ENCODE measurements at regions not wholly inside any gene's neighbourhood (a gene's known extent, or its start where the extent isn't known, plus 50 kb on each side); places are given as distances from the start of the nearest gene placed in this dataset.
A peak's percentile ranks its signal among the peaks of the same experiment; 100 is the strongest.

DNA sequence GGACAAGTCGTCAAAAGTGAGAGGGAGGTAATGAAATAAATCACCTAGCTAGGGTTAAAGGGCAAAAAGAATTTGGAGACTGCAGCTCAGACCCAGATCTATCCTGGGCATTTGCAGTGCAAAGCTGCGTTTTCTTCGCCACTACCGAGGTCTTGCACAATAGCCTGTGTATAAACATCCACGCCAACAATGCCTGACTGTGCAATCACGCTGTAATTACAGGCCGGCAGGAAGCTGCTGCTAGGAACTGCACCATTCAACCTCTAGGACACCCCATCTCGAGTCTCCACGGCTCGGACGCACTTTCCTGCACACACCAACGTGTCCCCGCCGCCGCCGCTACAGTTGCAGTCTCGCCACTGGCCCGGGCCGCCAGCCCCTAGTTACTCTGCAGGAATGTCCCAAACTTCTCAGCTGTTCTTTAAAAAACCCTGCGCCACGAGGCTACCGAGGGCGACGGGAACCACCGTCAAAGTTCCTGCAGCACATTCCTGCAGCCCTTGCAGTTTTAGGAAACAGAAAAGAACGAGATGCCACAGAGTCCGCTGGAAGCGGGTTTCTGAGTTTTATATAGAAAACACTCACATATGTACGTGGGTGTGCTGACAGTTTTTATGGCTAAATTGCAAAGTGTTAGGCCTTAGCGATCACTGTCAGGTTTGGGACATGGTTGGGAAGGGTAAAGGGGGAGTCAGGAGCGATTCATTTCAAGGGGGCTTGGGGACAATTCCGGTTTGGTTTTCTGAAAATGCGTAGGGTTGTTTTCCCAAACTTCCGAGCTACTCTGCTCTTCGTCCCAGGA is 65.6 kb upstream of the PTGR2 start:
- peak; percentile 89 for DNase-seq (ENCODE audit: extremely low read depth, low read depth)
- TF ChIP-seq, protein P1, sequence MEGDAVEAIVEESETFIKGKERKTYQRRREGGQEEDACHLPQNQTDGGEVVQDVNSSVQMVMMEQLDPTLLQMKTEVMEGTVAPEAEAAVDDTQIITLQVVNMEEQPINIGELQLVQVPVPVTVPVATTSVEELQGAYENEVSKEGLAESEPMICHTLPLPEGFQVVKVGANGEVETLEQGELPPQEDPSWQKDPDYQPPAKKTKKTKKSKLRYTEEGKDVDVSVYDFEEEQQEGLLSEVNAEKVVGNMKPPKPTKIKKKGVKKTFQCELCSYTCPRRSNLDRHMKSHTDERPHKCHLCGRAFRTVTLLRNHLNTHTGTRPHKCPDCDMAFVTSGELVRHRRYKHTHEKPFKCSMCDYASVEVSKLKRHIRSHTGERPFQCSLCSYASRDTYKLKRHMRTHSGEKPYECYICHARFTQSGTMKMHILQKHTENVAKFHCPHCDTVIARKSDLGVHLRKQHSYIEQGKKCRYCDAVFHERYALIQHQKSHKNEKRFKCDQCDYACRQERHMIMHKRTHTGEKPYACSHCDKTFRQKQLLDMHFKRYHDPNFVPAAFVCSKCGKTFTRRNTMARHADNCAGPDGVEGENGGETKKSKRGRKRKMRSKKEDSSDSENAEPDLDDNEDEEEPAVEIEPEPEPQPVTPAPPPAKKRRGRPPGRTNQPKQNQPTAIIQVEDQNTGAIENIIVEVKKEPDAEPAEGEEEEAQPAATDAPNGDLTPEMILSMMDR (IDR thresholded peaks at IDR 0.05; ENCODE audit: low read depth, low read length), result peak; percentile 16

DNA sequence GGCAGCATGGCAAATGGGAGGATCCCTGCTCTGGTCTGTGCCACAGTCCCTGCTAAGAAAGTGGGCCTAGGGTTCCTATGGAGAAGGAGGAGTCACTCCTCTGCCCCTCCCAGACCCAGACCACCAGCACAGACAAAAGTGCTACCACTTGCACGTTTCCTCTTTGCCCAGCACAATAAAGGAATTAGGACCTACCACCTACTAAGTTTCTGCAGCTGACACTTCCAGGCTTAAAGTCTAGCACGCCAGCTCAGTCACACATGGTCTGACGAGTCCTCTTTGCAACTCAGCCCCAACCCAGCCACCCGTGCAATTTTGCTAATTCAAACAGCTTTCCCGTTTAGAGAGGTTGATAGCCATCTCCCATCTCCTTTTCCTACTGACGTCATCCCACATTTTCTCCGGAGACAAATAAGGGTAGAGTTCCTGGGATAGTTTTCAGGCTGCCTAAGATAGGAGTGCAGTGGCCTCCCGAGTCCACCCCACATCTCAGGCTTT is 66.2 kb upstream of the PTGR2 start:
- peak; percentile 60 for DNase-seq (ENCODE audit: extremely low read depth, low read depth)
- TF ChIP-seq, protein P1 (IDR thresholded peaks at IDR 0.05; ENCODE audit: low read depth, low read length), result no peak

DNA sequence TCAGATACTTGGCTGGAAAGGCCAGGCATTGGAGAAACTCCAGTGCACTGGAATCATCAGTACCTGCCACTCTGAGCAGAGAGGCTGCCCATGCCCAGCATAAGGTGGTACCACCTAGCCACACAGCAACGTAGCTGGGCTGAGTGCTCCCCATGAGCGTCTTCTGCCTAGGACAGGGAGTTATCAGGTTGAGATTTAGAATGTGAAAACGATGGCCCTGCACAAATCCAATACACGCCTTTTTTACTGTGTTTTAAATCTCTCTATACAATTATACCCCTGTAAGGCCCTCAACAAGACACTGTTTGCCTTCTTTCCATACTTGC is 66.7 kb upstream of the PTGR2 start:
- no peak for DNase-seq (ENCODE audit: extremely low read depth, low read depth)
- TF ChIP-seq, protein P1 (IDR thresholded peaks at IDR 0.05; ENCODE audit: low read depth, low read length), result no peak

DNA sequence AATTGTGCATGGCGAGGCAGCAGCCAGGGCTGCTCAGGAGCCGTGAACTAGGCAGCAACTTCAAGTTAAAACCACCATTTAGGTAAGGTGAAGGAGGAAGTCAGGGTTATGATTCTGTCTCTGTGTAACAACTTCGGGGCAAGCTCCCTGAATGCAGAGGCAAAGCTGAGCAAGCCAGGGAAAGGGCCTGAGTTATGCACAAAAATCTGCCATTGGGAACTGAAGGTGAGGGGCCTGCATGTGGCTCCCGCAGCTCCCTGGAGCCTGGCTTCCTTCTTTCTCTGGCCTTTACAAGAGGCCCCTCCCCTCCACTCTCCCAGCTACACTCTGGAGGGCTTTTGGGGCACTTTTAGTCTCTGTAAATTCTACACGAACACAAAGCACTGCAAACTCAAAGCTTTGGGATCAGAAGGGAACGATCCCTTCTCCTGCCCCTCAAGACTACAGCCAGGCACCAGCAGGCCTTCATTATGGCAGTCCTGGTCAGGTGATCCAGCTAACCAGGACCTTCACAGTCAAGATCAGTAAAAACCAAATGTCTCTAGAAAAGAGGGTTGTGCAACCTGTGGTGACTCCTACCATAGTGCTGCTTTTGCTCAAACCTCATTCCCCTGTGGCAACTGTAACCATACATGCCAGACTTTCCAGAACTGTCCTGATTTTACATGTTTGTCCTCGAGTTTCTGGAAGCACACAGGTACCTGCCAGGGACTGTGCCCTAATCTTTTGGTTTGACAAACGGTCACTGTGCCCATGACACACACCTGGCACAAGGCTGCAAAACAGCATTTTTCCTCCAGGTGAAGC is 67.2 kb upstream of the PTGR2 start:
- TF ChIP-seq, protein P1 (IDR thresholded peaks at IDR 0.05; ENCODE audit: low read depth, low read length), result no peak
- DNase-seq (ENCODE audit: extremely low read depth, low read depth), result no peak

DNA sequence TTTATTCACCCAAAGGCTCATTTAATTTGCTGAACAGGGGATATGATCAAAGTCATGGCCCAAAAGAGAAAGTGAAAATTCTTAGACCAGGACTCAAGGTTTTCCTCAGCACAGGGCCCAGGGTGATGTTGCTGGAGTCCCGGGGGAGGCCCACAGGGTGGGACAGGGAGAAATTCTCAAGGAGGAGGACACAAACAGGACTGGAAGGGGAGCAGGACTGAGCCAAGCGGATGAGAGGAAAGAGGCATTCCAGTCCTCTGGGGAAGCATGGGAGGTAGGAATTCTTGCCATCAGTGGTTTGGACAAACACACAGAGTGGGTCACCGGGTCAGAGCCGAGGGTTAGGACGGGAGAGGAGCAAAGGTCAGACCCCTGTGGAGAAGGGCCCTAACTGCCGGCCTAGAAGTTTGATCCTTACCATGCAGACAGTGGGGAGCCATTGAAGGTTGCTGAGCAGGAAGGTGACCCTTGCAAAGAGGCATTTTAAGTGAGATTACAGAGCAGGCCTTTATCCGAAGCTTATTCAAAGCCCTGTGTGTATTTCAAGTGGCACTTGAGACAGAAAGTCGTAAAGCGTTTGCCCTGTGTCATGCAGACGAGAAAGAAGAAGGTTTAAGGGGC is 68.4 kb upstream of the PTGR2 start:
- DNase-seq (ENCODE audit: extremely low read depth, low read depth), result no peak
- TF ChIP-seq, protein P1 (IDR thresholded peaks at IDR 0.05; ENCODE audit: low read depth, low read length), result no peak

DNA sequence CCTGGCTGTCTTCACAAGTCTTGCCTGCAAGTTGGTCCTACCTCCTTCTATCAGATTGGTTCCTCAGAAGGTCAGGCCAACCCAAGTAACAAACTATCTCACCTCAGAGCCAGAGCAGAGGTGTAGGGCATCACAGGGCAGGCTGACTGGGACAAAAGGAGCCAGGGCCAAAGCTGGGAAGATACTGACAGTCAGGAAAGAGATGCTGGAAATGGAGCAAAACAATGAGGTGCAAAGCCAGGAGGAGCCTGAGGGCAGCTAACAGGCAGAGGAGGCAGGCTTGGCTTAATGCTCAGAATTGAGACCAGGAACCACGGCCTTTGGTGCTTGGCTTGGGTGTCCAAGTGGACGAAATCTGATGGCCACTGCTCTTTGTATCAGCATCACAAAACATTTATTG is 68.4 kb upstream of the PNMA1 start:
- TF ChIP-seq, protein P1 (IDR thresholded peaks at IDR 0.05; ENCODE audit: low read depth, low read length), result no peak
- no peak for DNase-seq (ENCODE audit: extremely low read depth, low read depth)

DNA sequence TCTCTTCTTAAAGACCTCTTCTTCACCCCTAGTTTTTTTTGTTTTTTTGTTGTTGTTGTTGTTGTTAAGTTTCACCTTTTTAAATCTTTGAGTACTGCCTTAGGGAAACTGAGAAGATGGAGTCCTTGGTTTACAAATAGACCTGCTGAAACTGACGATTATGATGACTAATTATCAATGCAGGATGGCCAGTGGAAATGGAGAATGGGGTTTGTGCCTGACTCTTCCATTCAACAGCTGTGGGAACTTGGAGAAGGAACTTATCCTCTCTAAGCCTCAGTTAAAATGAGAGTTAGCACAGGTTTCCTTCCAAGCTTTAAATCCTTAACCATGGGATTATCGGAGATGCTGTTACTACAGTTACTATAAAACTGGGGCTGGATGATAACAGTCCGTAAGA is 66.7 kb upstream of the PNMA1 start:
- no peak for DNase-seq (ENCODE audit: extremely low read depth, low read depth)
- TF ChIP-seq, protein P1 (IDR thresholded peaks at IDR 0.05; ENCODE audit: low read depth, low read length), result no peak

Data from AG09319 (cell line).